Omental fat pad (tissue), 3 donors: ENCODE measurements at regions not wholly inside any gene's neighbourhood (a gene's known extent, or its start where the extent isn't known, plus 50 kb on each side); places are given as distances from the start of the nearest gene placed in this dataset.

ENCODE experiments used
- ATAC-seq: fragments of 150-250 bp; one replicate; pipeline ENCODE4 v1.9.1; 2016; ENCODE audit warnings: mild to moderate bottlenecking, moderate library complexity; ENCODE audit not compliant: low FRiP score
- DNase-seq: peaks from one replicate; pipeline ENCODE4 v3.0.0-alpha.2; 2019; ENCODE audit warnings: low spot score
- CTCF ChIP-seq, 3 donors: fragments of 450-650 bp; IDR thresholded peaks; one replicate each; pipeline ENCODE4 v1.5.1; 2016 to 2017; ENCODE audit warnings: antibody characterized with exemption in 3 of 3, mild to moderate bottlenecking in 3 of 3, moderate library complexity in 2 of 3

- no peak for TF ChIP-seq CTCF (IDR thresholded peaks at IDR 0.05)
- no peak for DNase-seq
- ATAC-seq: no peak
Observed at GRCh38 chr13:106836186-106836802, 268.4 kb upstream of the ARGLU1 start.

GRCh38 chr13:106835477-106835876 is 267.5 kb upstream of the ARGLU1 start:
- no peak for TF ChIP-seq CTCF (IDR thresholded peaks at IDR 0.05)
- ATAC-seq (no peak), DNase-seq (no peak)

DNA sequence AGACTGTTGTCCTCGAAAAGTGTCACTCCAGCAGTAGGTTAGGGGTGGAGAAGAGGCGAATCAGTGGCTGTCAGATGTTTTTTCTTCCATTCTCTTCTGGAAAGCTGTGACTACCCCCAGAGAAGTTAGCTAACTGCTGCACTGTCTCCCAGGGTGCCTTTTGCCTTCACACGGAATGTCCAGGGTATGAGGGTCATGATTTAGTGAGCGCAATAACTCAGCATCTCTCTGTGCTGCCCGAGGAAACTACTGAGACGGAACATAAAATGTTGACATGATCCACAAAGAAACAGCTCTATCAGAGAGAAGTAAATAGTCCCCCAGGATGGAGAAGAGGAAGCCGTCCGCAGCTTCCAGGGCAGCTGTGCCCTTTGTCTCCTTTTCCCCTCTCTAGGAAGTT is 254.0 kb upstream of the ARGLU1 start:
- ATAC-seq (no peak), DNase-seq (no peak)
- TF ChIP-seq CTCF (IDR thresholded peaks at IDR 0.05): no peak

- ATAC-seq (no peak), DNase-seq (no peak)
- TF ChIP-seq CTCF (IDR thresholded peaks at IDR 0.05): no peak
Observed at GRCh38 chr13:106819413-106820180, 251.7 kb upstream of the ARGLU1 start.

DNA sequence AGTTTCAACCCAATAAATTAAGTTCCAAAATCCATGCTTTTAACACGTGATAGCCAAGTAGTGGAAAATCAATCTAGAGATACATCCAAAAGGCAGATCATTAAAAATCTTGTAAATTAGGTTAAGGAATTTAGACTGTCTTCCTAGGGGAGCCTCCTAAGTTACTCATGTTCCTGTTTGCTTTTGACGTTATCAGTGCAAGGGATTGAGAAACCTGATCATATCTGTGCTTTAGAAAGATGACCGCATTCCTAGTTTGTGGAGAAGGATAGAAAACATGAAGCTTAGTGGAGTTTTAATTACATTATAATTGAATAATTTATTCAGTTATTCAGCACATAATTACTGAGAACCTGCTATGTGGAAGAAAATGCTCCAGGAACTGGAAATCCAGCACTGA is 251.0 kb upstream of the ARGLU1 start:
- no peak for TF ChIP-seq CTCF (IDR thresholded peaks at IDR 0.05)
- ATAC-seq (no peak), DNase-seq (no peak)

GRCh38 chr13:106815545-106815944 is 247.6 kb upstream of the ARGLU1 start:
- TF ChIP-seq CTCF (IDR thresholded peaks at IDR 0.05): no peak
- DNase-seq (no peak), ATAC-seq (no peak)

DNA sequence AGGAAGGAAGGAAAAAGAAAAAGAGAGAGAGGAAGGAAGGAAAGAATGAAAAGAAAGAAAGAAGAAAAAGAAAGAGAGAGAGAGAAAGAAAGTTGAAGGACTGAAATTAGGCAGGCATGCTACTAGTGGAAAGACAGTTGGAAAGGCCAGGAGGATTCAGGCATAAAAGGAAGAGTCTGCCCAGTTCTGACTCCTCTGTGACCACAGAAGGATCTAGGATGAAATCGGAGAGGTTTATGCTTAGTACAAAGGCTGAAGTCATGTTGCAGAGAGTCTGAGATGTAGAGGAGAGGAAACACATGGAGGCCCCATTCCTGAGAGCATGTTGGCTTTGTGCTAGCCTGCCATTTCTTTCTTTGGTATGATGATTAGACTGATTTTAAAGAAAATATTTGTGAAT is 246.5 kb upstream of the ARGLU1 start:
- no peak for DNase-seq
- TF ChIP-seq CTCF (IDR thresholded peaks at IDR 0.05): no peak
- ATAC-seq: no peak
